ENCODE measurements at regions not wholly inside any gene's neighbourhood (a gene's known extent, or its start where the extent isn't known, plus 50 kb on each side); places are given as distances from the start of the nearest gene placed in this dataset.

- TF ChIP-seq CHD7 (IDR thresholded peaks at IDR 0.05; ENCODE audit: insufficient replicate concordance, low read length) = no peak
- TF ChIP-seq MAFK (IDR thresholded peaks at IDR 0.05; ENCODE audit: low read depth, low read length) = no peak
- TF ChIP-seq YY1 (IDR thresholded peaks at IDR 0.05; ENCODE audit: low read depth, low read length) = no peak
- no peak for TF ChIP-seq TCF12 (IDR thresholded peaks at IDR 0.05; ENCODE audit: low read depth, low read length)
- no peak for TF ChIP-seq RBBP5 (IDR thresholded peaks at IDR 0.05; ENCODE audit: borderline replicate concordance, low read depth, low read length)
- no peak for TF ChIP-seq CEBPB (IDR thresholded peaks at IDR 0.05; ENCODE audit: low read depth, low read length)
- TF ChIP-seq MAX (IDR thresholded peaks at IDR 0.05) = no peak
- TF ChIP-seq PHF8 (conservative IDR thresholded peaks at IDR 0.05; ENCODE audit: low read depth, low read length) = no peak
Observed at GRCh38 chr12:127687181-127687580, 579.8 kb upstream of the TMEM132C start (continued).
